ENCODE measurements at regions not wholly inside any gene's neighbourhood (a gene's known extent, or its start where the extent isn't known, plus 50 kb on each side); places are given as distances from the start of the nearest gene placed in this dataset.

GRCh38 chr17:72592242-72592966 is 471.6 kb downstream of the SOX9 start:
- TF ChIP-seq EZH2 (IDR thresholded peaks at IDR 0.05) (no peak), POLR2AphosphoS5 (IDR thresholded peaks at IDR 0.05; ENCODE audit: borderline replicate concordance, low read depth, low read length) (no peak; the same call in 1 of the 2 replicates), FOXP2 (optimal IDR thresholded peaks at IDR 0.05; ENCODE audit: control extremely low read depth, extremely low read length, insufficient read depth) (no peak)

Data from SK-N-MC (cell line).